ENCODE measurements at regions not wholly inside any gene's neighbourhood (a gene's known extent, or its start where the extent isn't known, plus 50 kb on each side); places are given as distances from the start of the nearest gene placed in this dataset.

- H2BK20ac ChIP-seq (ENCODE audit: low read length): no peak overlapping the region
- no peaks in the 10 kb centered on the region for H3K79me2 ChIP-seq (ENCODE audit: control insufficient read depth in 1 of 2, insufficient read depth in 2 of 2, low read length in 2 of 2)
- no peaks in the 10 kb centered on the region for H3K79me1 ChIP-seq (ENCODE audit: low read depth, low read length)
- POLR2A ChIA-PET (ENCODE audit: partially characterized antibody): no interaction called here
- no peak overlapping the region for H3K4me2 ChIP-seq (ENCODE audit: insufficient read depth in 1 of 2, low read depth in 2 of 2, low read length in 2 of 2)
- no peaks in the 10 kb centered on the region for H3K27me3 ChIP-seq (replicated peaks in 1 of 4; ENCODE audit: control insufficient read depth in 3 of 4, extremely low read depth in 1 of 4, insufficient read depth in 3 of 4, low read length in 3 of 4)
- H4K8ac ChIP-seq (ENCODE audit: extremely low read depth, insufficient read depth, low read length): no peak overlapping the region
- DNase-seq (ENCODE audit: low read depth in 1 of 2, low spot score in 2 of 2) (no peak), FAIRE-seq (no peak)
- H3K23ac ChIP-seq (ENCODE audit: insufficient read length): no peak overlapping the region
- no peak overlapping the region for H4K5ac ChIP-seq (ENCODE audit: insufficient read length, low read depth, low read length)
- H3K18ac ChIP-seq (ENCODE audit: extremely low read depth, low read length): no peak overlapping the region
- no peak overlapping the region for H2BK120ac ChIP-seq (replicated peaks; ENCODE audit: low read depth, low read length)
- H3K4me1 ChIP-seq (replicated peaks in 1 of 4; ENCODE audit: control insufficient read depth in 3 of 4, insufficient read depth in 4 of 4, low read length in 3 of 4): no peaks in the 10 kb centered on the region
- no peaks in the 10 kb centered on the region; the same call in 1 of the 2 replicates for H3K23me2 ChIP-seq (ENCODE audit: low read depth, low read length)
- no peak overlapping the region for H2BK12ac ChIP-seq (ENCODE audit: low read depth, low read length)
- no peak overlapping the region for H3K9ac ChIP-seq (replicated peaks in 1 of 4; ENCODE audit: extremely low read depth in 1 of 4, low read depth in 3 of 4, low read length in 3 of 4)
- no peaks in the 10 kb centered on the region for H3K9me3 ChIP-seq (ENCODE audit: insufficient read depth in 2 of 2, low read depth in 1 of 2, low read length in 1 of 2)
- WGBS, 2 experiments (ENCODE audit: extremely low coverage in 1 of 2, insufficient coverage in 1 of 2, insufficient read length in 1 of 2, insufficient replicate concordance in 2 of 2, low coverage in 1 of 2, low lambda C conversion rate in 2 of 2, missing lambda C conversion rate in 1 of 2): 88 to 100% methylated on average over 1 to 3 of the region's 3 CpGs
- no peaks in the 10 kb centered on the region for H4K20me1 ChIP-seq (replicated peaks in 1 of 2; ENCODE audit: control insufficient read depth in 1 of 2, insufficient read depth in 2 of 2, low read length in 2 of 2)
- H3K4ac ChIP-seq (replicated peaks; ENCODE audit: insufficient read length, low read depth, low read length): no peak overlapping the region
- no peak overlapping the region for H2BK15ac ChIP-seq (ENCODE audit: low read length)
- H2AFZ ChIP-seq (ENCODE audit: low read length): no peak overlapping the region
- H4K91ac ChIP-seq (replicated peaks; ENCODE audit: insufficient read length, low read length): no peak overlapping the region
- no peak overlapping the region for H3K4me3 ChIP-seq (ENCODE audit: extremely low read depth in 1 of 4, insufficient read depth in 2 of 4, low read depth in 3 of 4, low read length in 4 of 4)
- no peak overlapping the region for H2BK5ac ChIP-seq (ENCODE audit: low read depth, low read length)
- H3K14ac ChIP-seq (ENCODE audit: insufficient read length): no peak overlapping the region
- CTCF ChIA-PET (ENCODE audit: partially characterized antibody): interaction anchor here (1.0 kb wide), 1 partner anchor 245 kb away, joined by 4 read pairs; no protein-coding TSS in a partner anchor
- H3K56ac ChIP-seq (replicated peaks; ENCODE audit: insufficient read length, low read depth, low read length): no peak overlapping the region
- H2AK5ac ChIP-seq (ENCODE audit: low read depth, low read length): no peak overlapping the region
- H3K36me3 ChIP-seq (ENCODE audit: control insufficient read depth in 2 of 4, insufficient read depth in 4 of 4, low read length in 3 of 4): no peaks in the 10 kb centered on the region
- no peak overlapping the region for H3K27ac ChIP-seq (ENCODE audit: low read depth, low read length)
- no peak for TF ChIP-seq FOSL1 (IDR thresholded peaks at IDR 0.05; ENCODE audit: insufficient read depth, low read depth, low read length)
- TF ChIP-seq GTF2F1 (IDR thresholded peaks at IDR 0.05; ENCODE audit: borderline replicate concordance, low read depth, low read length): no peak
- no peak for TF ChIP-seq CBX8 (IDR thresholded peaks at IDR 0.05; ENCODE audit: borderline replicate concordance, low read depth, low read length)
- no peak for TF ChIP-seq TAF1 (IDR thresholded peaks at IDR 0.05; ENCODE audit: low read depth, low read length)
- TF ChIP-seq SP4 (IDR thresholded peaks at IDR 0.05; ENCODE audit: low read length): no peak
- no peak for TF ChIP-seq SP1 (IDR thresholded peaks at IDR 0.05; ENCODE audit: low read depth, low read length)
- TF ChIP-seq HDAC2 (IDR thresholded peaks at IDR 0.05; ENCODE audit: borderline replicate concordance in 1 of 2, low read depth in 2 of 2, low read length in 2 of 2): no peak
- no peak for TF ChIP-seq EP300 (IDR thresholded peaks at IDR 0.05; ENCODE audit: borderline replicate concordance in 1 of 2, low read depth in 2 of 2, low read length in 2 of 2)
- TF ChIP-seq KDM1A (IDR thresholded peaks at IDR 0.05; ENCODE audit: borderline replicate concordance, low read length): no peak
- no peak for TF ChIP-seq ZNF274 (IDR thresholded peaks at IDR 0.05; ENCODE audit: borderline replicate concordance, extremely low read depth, low read length)
- TF ChIP-seq EGR1 (IDR thresholded peaks at IDR 0.05; ENCODE audit: borderline replicate concordance, low read depth, low read length): no peak
- no peak for TF ChIP-seq YY1 (IDR thresholded peaks at IDR 0.05; ENCODE audit: low read depth, low read length)
- TF ChIP-seq KDM4A (IDR thresholded peaks at IDR 0.05; ENCODE audit: low read depth, low read length, severe bottlenecking): no peak
Measured at GRCh38 chr5:103469288-103470040, 93.1 kb downstream of the NUDT12 start.
